Endothelial cell of umbilical vein (primary cell): ENCODE measurements at regions not wholly inside any gene's neighbourhood (a gene's known extent, or its start where the extent isn't known, plus 50 kb on each side); places are given as distances from the start of the nearest gene placed in this dataset.

Experiments
- BruUV-seq: library from RNA; stranded (reverse); fragments of 400-500 nt; replicated peaks from 2 replicates; lab custom pipeline; 2021; lab: Mats Ljungman, UMichigan
- CTCF ChIA-PET: fragments of 300-600, 350-600 bp; sonication (Branson Sonifier 250); formaldehyde crosslinking; loops from one replicate; lab custom pipeline; 2021; ENCODE audit warnings: antibody characterized with exemption, inconsistent platforms; lab: Charles Lee
- POLR2A ChIA-PET: fragments of 300-600, 350-600 bp; sonication (Branson Sonifier 250); formaldehyde crosslinking; loops from one replicate; lab custom pipeline; 2021; ENCODE audit warnings: antibody characterized with exemption, inconsistent platforms; lab: Charles Lee
- DNase-seq: peaks from one replicate; pipeline ENCODE4 v3.0.0-alpha.2; 2011; ENCODE audit warnings: low read depth, low spot score
- FAIRE-seq: peaks from 2 replicates; lab custom pipeline; 2011; peaks lifted over from hg19 to GRCh38; lab: Jason Lieb, UNC
- H2AFZ ChIP-seq: 2 replicates; pipeline ENCODE4 v1.6.0; 2012; ENCODE audit warnings: low read depth, low read length, control low read depth, inconsistent platforms
- H3K27ac ChIP-seq: 2 replicates; pipeline ENCODE4 v1.5.1; 2011; ENCODE audit warnings: low read depth, mild to moderate bottlenecking, control low read depth, low read length, moderate library complexity; ENCODE audit not compliant: insufficient read depth
- H3K27me3 ChIP-seq, 2 experiments: 2 replicates each; pipeline versions ENCODE4 v1.6.0 to v1.6.1; 2011; ENCODE audit warnings: low read length in 2 of 2, mixed read lengths in 1 of 2; ENCODE audit not compliant: control insufficient read depth in 2 of 2, insufficient read depth in 2 of 2
- H3K36me3 ChIP-seq, 2 experiments: 2 replicates in 1 of 2; 3 replicates in 1 of 2; pipeline ENCODE4 v1.5.1; 2011; ENCODE audit warnings: low read length in 2 of 2, mild to moderate bottlenecking in 1 of 2, moderate library complexity in 1 of 2; ENCODE audit not compliant: control insufficient read depth in 2 of 2, insufficient read depth in 2 of 2; ENCODE audit errors: extremely low read depth in 1 of 2
- H3K4me1 ChIP-seq: 3 replicates; pipeline ENCODE4 v1.5.1; 2011; ENCODE audit warnings: mild to moderate bottlenecking, low read length; ENCODE audit not compliant: control insufficient read depth, insufficient read depth; ENCODE audit errors: extremely low read depth
- H3K4me2 ChIP-seq: 2 replicates; pipeline ENCODE4 v1.6.1; 2011; ENCODE audit warnings: low read length, control low read depth, mixed read lengths; ENCODE audit not compliant: insufficient read depth
- H3K4me3 ChIP-seq, 3 experiments: fragments of 200-600 bp in 1 of 3; sonication (generic), shearing (Covaris generic) in 1 of 3; replicated peaks in 1 of 3; 2 replicates each; pipeline ENCODE4 v1.5.1; 2011 to 2016; ENCODE audit warnings: control low read depth in 3 of 3, low read length in 3 of 3, mild to moderate bottlenecking in 2 of 3, inconsistent platforms in 1 of 3, low read depth in 1 of 3, moderate library complexity in 1 of 3; ENCODE audit not compliant: insufficient read depth in 1 of 3
- H3K79me2 ChIP-seq: 2 replicates; pipeline ENCODE4 v1.6.0; 2012; ENCODE audit warnings: low read length, inconsistent platforms; ENCODE audit not compliant: control insufficient read depth, insufficient read depth
- H3K9ac ChIP-seq: replicated peaks from 2 replicates; pipeline ENCODE3; 2011; ENCODE audit warnings: low read length, control low read depth; ENCODE audit not compliant: insufficient read depth; ENCODE audit errors: extremely low read depth
- H3K9me1 ChIP-seq: replicated peaks from 3 replicates; pipeline ENCODE4 v1.6.0; 2011; ENCODE audit warnings: mild to moderate bottlenecking, low read length; ENCODE audit not compliant: control insufficient read depth, insufficient read depth; ENCODE audit errors: extremely low read depth
- H3K9me3 ChIP-seq: replicated peaks from 2 replicates; pipeline ENCODE4 v1.5.1; 2012; ENCODE audit warnings: low read length, inconsistent platforms; ENCODE audit not compliant: control insufficient read depth, insufficient read depth
- H4K20me1 ChIP-seq: replicated peaks from 2 replicates; pipeline ENCODE3; 2011; ENCODE audit warnings: mild to moderate bottlenecking, low read length; ENCODE audit not compliant: control insufficient read depth, insufficient read depth; ENCODE audit errors: extremely low read depth
- CTCF ChIP-seq, 2 donors: IDR thresholded peaks; 1 replicate in 1 of 2; 2 replicates in 1 of 2; pipeline ENCODE4 v1.5.1; 2011; ENCODE audit warnings: low read length in 2 of 2, mild to moderate bottlenecking in 2 of 2, moderate library complexity in 2 of 2, control low read depth in 1 of 2, inconsistent platforms in 1 of 2, low read depth in 1 of 2; ENCODE audit not compliant: insufficient read depth in 1 of 2; ENCODE audit errors: extremely low read depth in 1 of 2
- EZH2 ChIP-seq: IDR thresholded peaks from 2 replicates; pipeline ENCODE4 v1.6.1; 2012; ENCODE audit warnings: borderline replicate concordance, low read depth, mild to moderate bottlenecking, moderate library complexity, low read length, inconsistent platforms; ENCODE audit not compliant: severe bottlenecking
- FOS ChIP-seq: IDR thresholded peaks from 2 replicates; pipeline ENCODE4 v1.6.1; 2011; ENCODE audit warnings: mild to moderate bottlenecking, low read length, moderate library complexity, borderline replicate concordance; ENCODE audit not compliant: insufficient read depth
- GATA2 ChIP-seq: IDR thresholded peaks from 2 replicates; pipeline ENCODE4 v1.7.0; 2011; ENCODE audit warnings: low read depth, mild to moderate bottlenecking, moderate library complexity, mixed read lengths, low read length; ENCODE audit not compliant: insufficient read length, insufficient read depth
- JUN ChIP-seq: IDR thresholded peaks from 2 replicates; pipeline ENCODE4 v1.6.1; 2011; ENCODE audit warnings: borderline replicate concordance, low read depth; ENCODE audit not compliant: insufficient read length, insufficient read depth
- MAX ChIP-seq: IDR thresholded peaks from 2 replicates; pipeline ENCODE4 v1.6.1; 2011; ENCODE audit not compliant: insufficient read depth, insufficient read length
- MYC ChIP-seq: IDR thresholded peaks from one replicate; pipeline ENCODE4 v1.6.1; 2011; ENCODE audit warnings: mild to moderate bottlenecking, low read depth, low read length
- POLR2A ChIP-seq: IDR thresholded peaks from 2 replicates; pipeline ENCODE4 v1.6.1; 2012; ENCODE audit warnings: low read depth, mild to moderate bottlenecking, control low read depth, low read length
- POLR2AphosphoS5 ChIP-seq: IDR thresholded peaks from 2 replicates; pipeline ENCODE4 v1.6.1; 2012; ENCODE audit warnings: low read depth, mild to moderate bottlenecking, control low read depth, low read length, moderate library complexity; ENCODE audit not compliant: insufficient read depth
- dilution Hi-C: fragments of 300-500 bp; cut with MboI; formaldehyde crosslinking; loops from one replicate; pipeline ENCODE4 v1.15.0; 2019; ENCODE audit warnings: low sequenced_read_pairs; ENCODE audit not compliant: extremely low pct_ligation_motif_present
- intact Hi-C: fragments of 100-400 bp; cut with micrococcal nuclease; formaldehyde crosslinking; loops from one replicate; pipeline ENCODE4 v1.10.0; 2022

GRCh38 chr11:27193434-27194225 lies 153.0 kb downstream of the BBOX1 start:
- ChIA-PET CTCF (interaction anchor here (1.5 to 2.0 kb wide), 2 partner anchors 103 to 292 kb away, joined by 9 read pairs; no protein-coding TSS in a partner anchor), POLR2A (no interaction called here)
- H3K27me3 ChIP-seq, result peaks cover 19 to 51% of the 10 kb centered on the region in 2 experiments
- H3K4me2 ChIP-seq, result no peak overlapping the region
- no peak for FAIRE-seq
- H4K20me1 ChIP-seq, result no peaks in the 10 kb centered on the region
- no TSS peak for BruUV-seq
- H3K4me3 ChIP-seq, result no peak overlapping the region
- dilution Hi-C loops (loop anchor here (25.0 kb wide), 1 partner anchor 294 kb away; no protein-coding TSS in a partner anchor), intact Hi-C loops (no loop called here)
- no peak overlapping the region for H3K9ac ChIP-seq
- H3K9me3 ChIP-seq, result no peaks in the 10 kb centered on the region
- H3K4me1 ChIP-seq, result no peaks in the 10 kb centered on the region
- no peak overlapping the region for H3K27ac ChIP-seq
- DNase-seq, result no peak
- no peaks in the 10 kb centered on the region for H3K79me2 ChIP-seq
- TF ChIP-seq JUN, result no peak
- no peak for TF ChIP-seq CTCF (IDR thresholded peaks at IDR 0.05; ENCODE audit: extremely low read depth in 1 of 2, insufficient read depth in 1 of 2, low read depth in 1 of 2, low read length in 2 of 2)
- no peak for TF ChIP-seq POLR2A
- TF ChIP-seq GATA2, result no peak
- no peak for TF ChIP-seq MAX
- TF ChIP-seq FOS, result no peak
- no peak for TF ChIP-seq EZH2
- no peak for TF ChIP-seq MYC
- TF ChIP-seq POLR2AphosphoS5, result no peak
- H3K36me3 ChIP-seq, result no peaks in the 10 kb centered on the region
- H2AFZ ChIP-seq, result no peak overlapping the region
- H3K9me1 ChIP-seq, result no peaks in the 10 kb centered on the region
